ENCODE measurements at regions not wholly inside any gene's neighbourhood (a gene's known extent, or its start where the extent isn't known, plus 50 kb on each side); places are given as distances from the start of the nearest gene placed in this dataset.

DNA sequence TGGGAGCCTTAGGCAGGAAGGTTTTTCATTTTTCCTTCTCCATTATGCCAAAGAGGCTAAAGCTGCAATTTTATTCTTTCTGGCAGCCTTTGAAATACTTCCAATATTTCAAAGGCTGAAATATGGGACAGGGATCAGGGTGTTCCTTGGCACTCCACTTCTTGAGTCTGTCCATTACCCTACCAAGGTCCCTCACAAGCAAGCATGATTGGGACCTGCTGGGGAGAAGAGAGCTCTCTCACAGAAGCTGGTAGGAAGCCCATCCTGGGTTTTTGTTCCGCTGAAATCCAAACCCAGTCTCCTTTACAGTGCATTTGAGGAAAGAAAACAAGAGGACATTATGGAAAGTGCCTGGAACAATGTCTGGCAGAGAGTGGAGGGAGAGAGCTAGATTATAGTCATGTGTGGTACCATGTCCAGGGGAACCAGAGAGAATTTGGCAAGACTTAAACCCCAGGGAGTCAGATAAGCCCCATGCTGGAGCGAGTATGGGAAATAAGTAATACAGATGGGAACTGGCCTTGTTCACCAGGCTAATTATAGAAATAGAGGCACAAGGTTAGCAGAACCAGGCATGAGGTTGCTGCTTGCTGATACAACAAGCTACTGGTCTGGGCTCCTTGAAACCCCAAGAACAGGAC lies 104.7 kb downstream of the LSM5 start:
- no peak for DNase-seq (ENCODE audit: low read depth)
- TF ChIP-seq, protein P1, sequence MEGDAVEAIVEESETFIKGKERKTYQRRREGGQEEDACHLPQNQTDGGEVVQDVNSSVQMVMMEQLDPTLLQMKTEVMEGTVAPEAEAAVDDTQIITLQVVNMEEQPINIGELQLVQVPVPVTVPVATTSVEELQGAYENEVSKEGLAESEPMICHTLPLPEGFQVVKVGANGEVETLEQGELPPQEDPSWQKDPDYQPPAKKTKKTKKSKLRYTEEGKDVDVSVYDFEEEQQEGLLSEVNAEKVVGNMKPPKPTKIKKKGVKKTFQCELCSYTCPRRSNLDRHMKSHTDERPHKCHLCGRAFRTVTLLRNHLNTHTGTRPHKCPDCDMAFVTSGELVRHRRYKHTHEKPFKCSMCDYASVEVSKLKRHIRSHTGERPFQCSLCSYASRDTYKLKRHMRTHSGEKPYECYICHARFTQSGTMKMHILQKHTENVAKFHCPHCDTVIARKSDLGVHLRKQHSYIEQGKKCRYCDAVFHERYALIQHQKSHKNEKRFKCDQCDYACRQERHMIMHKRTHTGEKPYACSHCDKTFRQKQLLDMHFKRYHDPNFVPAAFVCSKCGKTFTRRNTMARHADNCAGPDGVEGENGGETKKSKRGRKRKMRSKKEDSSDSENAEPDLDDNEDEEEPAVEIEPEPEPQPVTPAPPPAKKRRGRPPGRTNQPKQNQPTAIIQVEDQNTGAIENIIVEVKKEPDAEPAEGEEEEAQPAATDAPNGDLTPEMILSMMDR (IDR thresholded peaks at IDR 0.05; ENCODE audit: low read length, missing control alignments), result no peak

DNA sequence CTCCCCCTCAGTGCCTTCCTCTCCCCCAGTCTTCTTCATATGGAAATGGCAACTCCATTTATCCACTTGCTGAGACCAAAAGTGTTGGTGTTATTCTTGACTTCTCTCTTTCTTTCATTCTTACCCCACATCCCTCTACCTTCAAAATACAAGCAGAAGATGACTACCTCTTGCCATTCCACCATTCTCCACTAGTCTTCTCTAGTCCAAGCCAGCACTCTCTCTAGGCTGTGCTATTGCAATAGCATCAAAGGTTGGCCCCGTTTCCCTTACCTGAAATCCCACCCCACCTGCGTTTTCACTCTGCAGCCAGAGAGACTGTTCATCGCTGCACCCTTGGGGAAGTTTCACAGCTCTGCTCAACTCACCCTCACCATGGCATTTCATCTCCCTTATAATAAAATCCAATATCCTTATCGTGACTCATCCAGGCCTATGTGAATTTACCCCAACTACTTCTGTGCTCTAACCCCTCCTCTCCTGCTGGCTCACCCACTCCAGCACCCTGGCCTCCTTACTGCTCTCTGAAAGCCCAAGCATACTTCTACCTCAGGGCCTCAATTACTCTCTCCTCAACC lies 109.1 kb downstream of the LSM5 start:
- TF ChIP-seq, protein P1 (IDR thresholded peaks at IDR 0.05; ENCODE audit: low read length, missing control alignments), result no peak
- H3K4me3 ChIP-seq (replicated peaks; ENCODE audit: low read depth, low read length), result no peak overlapping the region
- DNase-seq (ENCODE audit: low read depth), result no peak

More for the DNA sequence above, 104.7 kb downstream of the LSM5 start:
- H3K4me3 ChIP-seq (replicated peaks; ENCODE audit: low read depth, low read length), result no peak overlapping the region

DNA sequence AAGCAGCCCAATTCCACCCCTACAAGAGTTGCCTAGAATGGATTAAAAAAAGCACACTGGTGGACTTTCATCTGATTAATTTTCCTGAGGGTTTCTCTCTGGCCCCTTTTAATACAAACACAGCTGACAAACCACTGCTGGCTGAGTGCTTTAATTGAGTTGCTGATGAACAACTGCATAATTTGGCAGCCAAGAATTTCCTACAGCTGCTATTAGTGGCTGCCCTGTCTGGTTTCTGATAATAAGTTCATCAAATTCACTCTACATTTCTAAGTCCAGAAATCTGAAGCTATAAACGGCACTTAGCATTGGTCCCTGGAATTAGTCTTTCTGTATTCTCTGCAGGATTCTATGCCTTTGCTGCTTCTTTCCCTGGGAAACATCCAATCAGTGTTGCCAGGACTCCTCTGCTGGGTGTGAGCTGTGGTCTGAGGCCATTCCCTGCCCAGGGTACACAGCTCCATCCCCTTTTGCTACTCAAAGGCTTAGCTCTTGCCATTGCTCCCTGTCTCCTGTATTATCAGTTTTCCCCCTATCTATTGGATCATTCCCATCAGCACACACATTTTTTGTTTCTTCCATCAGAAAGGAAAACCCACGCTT lies 110.6 kb downstream of the LSM5 start:
- H3K4me3 ChIP-seq (replicated peaks; ENCODE audit: low read depth, low read length), result no peak overlapping the region
- TF ChIP-seq, protein P1 (IDR thresholded peaks at IDR 0.05; ENCODE audit: low read length, missing control alignments), result no peak

DNA sequence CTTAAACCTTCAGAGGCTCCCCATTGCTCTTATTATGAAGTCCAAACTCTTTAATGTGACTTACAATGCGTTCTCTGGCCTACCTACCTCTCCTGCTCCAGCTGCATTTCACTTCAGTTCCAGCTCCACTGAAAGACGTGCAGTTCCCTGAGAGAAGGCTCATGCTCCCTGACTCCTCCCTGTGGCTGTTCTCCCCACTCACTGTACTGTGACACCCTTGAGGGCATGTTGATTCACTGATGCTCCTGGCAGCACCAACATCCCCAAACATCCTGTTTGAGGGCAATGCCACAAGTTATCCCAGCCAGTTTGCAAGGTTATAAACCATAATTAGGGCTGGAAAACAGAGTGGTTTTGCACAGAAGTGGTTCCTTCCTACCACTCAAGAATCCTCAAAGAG lies 111.2 kb downstream of the LSM5 start:
- no peak overlapping the region for H3K4me3 ChIP-seq (replicated peaks; ENCODE audit: low read depth, low read length)
- DNase-seq (ENCODE audit: low read depth), result no peak
- TF ChIP-seq, protein P1 (IDR thresholded peaks at IDR 0.05; ENCODE audit: low read length, missing control alignments), result no peak

More for the DNA sequence above, 110.6 kb downstream of the LSM5 start:
- DNase-seq (ENCODE audit: low read depth), result no peak

DNA sequence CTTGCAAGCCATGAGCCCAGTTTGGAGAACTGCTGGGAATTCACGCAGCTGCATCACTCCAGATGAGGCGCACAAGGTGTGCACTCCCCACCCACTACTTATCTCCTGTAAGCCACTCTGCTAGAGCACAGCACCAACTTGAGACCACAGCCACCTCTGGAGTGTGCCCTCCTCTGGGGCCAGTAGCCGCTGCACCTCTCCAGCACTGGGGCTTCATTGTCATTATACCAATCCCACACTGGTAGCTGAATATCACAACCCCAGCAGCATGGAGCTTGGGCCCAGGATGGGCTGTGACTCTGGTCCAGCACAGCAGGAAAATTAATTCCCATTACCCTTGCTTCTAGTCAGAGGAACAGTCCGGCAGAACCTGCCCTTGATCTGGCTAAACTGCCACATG lies 125.6 kb downstream of the LSM5 start:
- no peak for DNase-seq (ENCODE audit: low read depth)
- H3K4me3 ChIP-seq (replicated peaks; ENCODE audit: low read depth, low read length), result no peak overlapping the region
- TF ChIP-seq, protein P1 (IDR thresholded peaks at IDR 0.05; ENCODE audit: low read length, missing control alignments), result no peak

DNA sequence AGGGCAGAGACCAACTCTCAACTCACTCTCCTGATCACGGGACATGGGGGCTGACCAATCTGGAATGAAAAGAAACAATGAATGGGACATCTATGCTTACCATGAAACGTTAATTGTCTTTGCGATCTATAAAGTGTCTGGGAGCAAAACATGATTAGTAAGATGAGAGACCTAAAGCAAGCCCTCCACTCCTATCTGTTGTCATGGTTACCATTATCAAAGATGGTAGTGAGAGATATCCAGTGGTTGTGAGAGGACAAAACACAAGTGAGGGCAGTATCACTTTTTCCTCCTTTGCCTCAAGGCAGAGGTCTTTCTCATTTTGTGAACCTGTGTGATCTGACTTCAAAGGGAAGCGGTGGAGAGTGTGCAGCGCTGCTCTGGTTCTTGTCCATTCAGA lies 130.1 kb downstream of the LSM5 start:
- no peak for DNase-seq (ENCODE audit: low read depth)
- no peak overlapping the region for H3K4me3 ChIP-seq (replicated peaks; ENCODE audit: low read depth, low read length)
- TF ChIP-seq, protein P1 (IDR thresholded peaks at IDR 0.05; ENCODE audit: low read length, missing control alignments), result no peak
